Liver (tissue), 3 donors: ENCODE measurements at regions not wholly inside any gene's neighbourhood (a gene's known extent, or its start where the extent isn't known, plus 50 kb on each side); places are given as distances from the start of the nearest gene placed in this dataset.

ENCODE experiments used
- ATF3 ChIP-seq: IDR thresholded peaks from 2 replicates; pipeline ENCODE4 v1.6.1; 2016; ENCODE audit warnings: antibody characterized with exemption
- EGR1 ChIP-seq, 2 donors: IDR thresholded peaks; 2 replicates each; pipeline ENCODE4 v1.6.1; 2016 to 2018; ENCODE audit warnings: antibody characterized with exemption in 2 of 2, low read depth in 2 of 2
- FOXA1 ChIP-seq: IDR thresholded peaks from 2 replicates; pipeline ENCODE4 v1.6.1; 2016; ENCODE audit warnings: antibody characterized with exemption
- HNF4G ChIP-seq: IDR thresholded peaks from 2 replicates; pipeline ENCODE4 v1.6.1; 2016; ENCODE audit warnings: antibody characterized with exemption
- NR2F2 ChIP-seq: IDR thresholded peaks from 2 replicates; pipeline ENCODE4 v1.6.1; 2016; ENCODE audit warnings: antibody characterized with exemption
- SP1 ChIP-seq: IDR thresholded peaks from 2 replicates; pipeline ENCODE4 v1.6.1; 2018; ENCODE audit warnings: antibody characterized with exemption, mild to moderate bottlenecking
- YY1 ChIP-seq: IDR thresholded peaks from 2 replicates; pipeline ENCODE4 v1.6.1; 2016; ENCODE audit warnings: antibody characterized with exemption, mild to moderate bottlenecking
- TF ChIP-seq, protein P1 (sequence below): IDR thresholded peaks from 2 replicates; pipeline ENCODE4 v1.6.1; 2016; ENCODE audit warnings: antibody characterized with exemption, mild to moderate bottlenecking
- TF ChIP-seq, protein P2 (sequence below): fragments of 150-350 bp; IDR thresholded peaks from 2 replicates; pipeline ENCODE4 v1.5.1; 2017; ENCODE audit warnings: improper control_type of control experiment, low read depth, low read length; ENCODE audit not compliant: missing input control
- donor health status: healthy.
- donor health status: healthy.

- TF ChIP-seq SP1 (no peak), YY1 (no peak), ATF3 (no peak), NR2F2 (no peak), HNF4G (no peak), EGR1 (IDR thresholded peaks at IDR 0.05; ENCODE audit: low read depth in 2 of 2) (no peak), FOXA1 (no peak)
- TF ChIP-seq, protein P1, sequence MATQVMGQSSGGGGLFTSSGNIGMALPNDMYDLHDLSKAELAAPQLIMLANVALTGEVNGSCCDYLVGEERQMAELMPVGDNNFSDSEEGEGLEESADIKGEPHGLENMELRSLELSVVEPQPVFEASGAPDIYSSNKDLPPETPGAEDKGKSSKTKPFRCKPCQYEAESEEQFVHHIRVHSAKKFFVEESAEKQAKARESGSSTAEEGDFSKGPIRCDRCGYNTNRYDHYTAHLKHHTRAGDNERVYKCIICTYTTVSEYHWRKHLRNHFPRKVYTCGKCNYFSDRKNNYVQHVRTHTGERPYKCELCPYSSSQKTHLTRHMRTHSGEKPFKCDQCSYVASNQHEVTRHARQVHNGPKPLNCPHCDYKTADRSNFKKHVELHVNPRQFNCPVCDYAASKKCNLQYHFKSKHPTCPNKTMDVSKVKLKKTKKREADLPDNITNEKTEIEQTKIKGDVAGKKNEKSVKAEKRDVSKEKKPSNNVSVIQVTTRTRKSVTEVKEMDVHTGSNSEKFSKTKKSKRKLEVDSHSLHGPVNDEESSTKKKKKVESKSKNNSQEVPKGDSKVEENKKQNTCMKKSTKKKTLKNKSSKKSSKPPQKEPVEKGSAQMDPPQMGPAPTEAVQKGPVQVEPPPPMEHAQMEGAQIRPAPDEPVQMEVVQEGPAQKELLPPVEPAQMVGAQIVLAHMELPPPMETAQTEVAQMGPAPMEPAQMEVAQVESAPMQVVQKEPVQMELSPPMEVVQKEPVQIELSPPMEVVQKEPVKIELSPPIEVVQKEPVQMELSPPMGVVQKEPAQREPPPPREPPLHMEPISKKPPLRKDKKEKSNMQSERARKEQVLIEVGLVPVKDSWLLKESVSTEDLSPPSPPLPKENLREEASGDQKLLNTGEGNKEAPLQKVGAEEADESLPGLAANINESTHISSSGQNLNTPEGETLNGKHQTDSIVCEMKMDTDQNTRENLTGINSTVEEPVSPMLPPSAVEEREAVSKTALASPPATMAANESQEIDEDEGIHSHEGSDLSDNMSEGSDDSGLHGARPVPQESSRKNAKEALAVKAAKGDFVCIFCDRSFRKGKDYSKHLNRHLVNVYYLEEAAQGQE = no peak
- TF ChIP-seq, protein P2, sequence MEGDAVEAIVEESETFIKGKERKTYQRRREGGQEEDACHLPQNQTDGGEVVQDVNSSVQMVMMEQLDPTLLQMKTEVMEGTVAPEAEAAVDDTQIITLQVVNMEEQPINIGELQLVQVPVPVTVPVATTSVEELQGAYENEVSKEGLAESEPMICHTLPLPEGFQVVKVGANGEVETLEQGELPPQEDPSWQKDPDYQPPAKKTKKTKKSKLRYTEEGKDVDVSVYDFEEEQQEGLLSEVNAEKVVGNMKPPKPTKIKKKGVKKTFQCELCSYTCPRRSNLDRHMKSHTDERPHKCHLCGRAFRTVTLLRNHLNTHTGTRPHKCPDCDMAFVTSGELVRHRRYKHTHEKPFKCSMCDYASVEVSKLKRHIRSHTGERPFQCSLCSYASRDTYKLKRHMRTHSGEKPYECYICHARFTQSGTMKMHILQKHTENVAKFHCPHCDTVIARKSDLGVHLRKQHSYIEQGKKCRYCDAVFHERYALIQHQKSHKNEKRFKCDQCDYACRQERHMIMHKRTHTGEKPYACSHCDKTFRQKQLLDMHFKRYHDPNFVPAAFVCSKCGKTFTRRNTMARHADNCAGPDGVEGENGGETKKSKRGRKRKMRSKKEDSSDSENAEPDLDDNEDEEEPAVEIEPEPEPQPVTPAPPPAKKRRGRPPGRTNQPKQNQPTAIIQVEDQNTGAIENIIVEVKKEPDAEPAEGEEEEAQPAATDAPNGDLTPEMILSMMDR = peak; percentile 44
These were observed 109.6 kb upstream of the FXR1 start for GRCh38 chr3:180802837-180803236.
